HCT116 (cell line): ENCODE measurements at regions not wholly inside any gene's neighbourhood (a gene's known extent, or its start where the extent isn't known, plus 50 kb on each side); places are given as distances from the start of the nearest gene placed in this dataset.

Experiments
- ATAC-seq: fragments of 200-7000 bp; cut with Tn5 transposase; 2 replicates; pipeline ENCODE4 v1.9.1; 2020; ENCODE audit warnings: mild to moderate bottlenecking, moderate library complexity
- BruUV-seq: library from RNA; stranded (reverse); fragments of 400-500 nt; replicated peaks from 2 replicates; lab custom pipeline; 2021; lab: Mats Ljungman, UMichigan
- CTCF ChIA-PET: fragments of 300-600 bp; sonication (Branson Sonifier 250); formaldehyde crosslinking; loops from one replicate; lab custom pipeline; 2021; ENCODE audit warnings: antibody characterized with exemption; lab: Charles Lee
- POLR2A ChIA-PET: fragments of 300-600, 350-600 bp; sonication (Branson Sonifier 250); formaldehyde crosslinking; loops from one replicate; lab custom pipeline; 2021; ENCODE audit warnings: antibody characterized with exemption; lab: Charles Lee
- RAD21 ChIA-PET, 2 experiments: fragments of 300-600 bp; sonication (Branson Sonifier 250); formaldehyde crosslinking; loops; one replicate each; lab custom pipeline; 2023; ENCODE audit warnings: low total read pairs in 2 of 2; ENCODE audit not compliant: uncharacterized antibody in 2 of 2, unreplicated experiment in 2 of 2, low non-redundant PET in 1 of 2; lab: Charles Lee
- DNase-seq: peaks from one replicate; pipeline ENCODE4 v3.0.0-alpha.2; 2010; ENCODE audit warnings: low read depth, low spot score
- H2AFZ ChIP-seq: fragments of 200-600 bp; shearing (Covaris generic), sonication (generic); 2 replicates; pipeline ENCODE4 v1.6.1; 2017; ENCODE audit warnings: low read depth, mixed run types, mixed read lengths, antibody characterized with exemption, low read length; ENCODE audit not compliant: poor library complexity, severe bottlenecking
- H3K27ac ChIP-seq: 2 replicates; pipeline ENCODE4 v1.5.1; 2012; ENCODE audit warnings: low read depth, low read length
- H3K27me3 ChIP-seq: fragments of 200-600 bp; sonication (generic); 2 replicates; pipeline ENCODE4 v1.6.1; 2016; ENCODE audit warnings: mixed run types, low read length, mixed read lengths; ENCODE audit not compliant: insufficient read depth
- H3K36me3 ChIP-seq, 2 experiments: fragments of 200-500 bp in 1 of 2; fragments of 200-600 bp in 1 of 2; sonication (Bioruptor generic) in 1 of 2; sonication (generic) in 1 of 2; 2 replicates each; pipeline versions ENCODE4 v1.5.1 to v1.6.1; 2014 to 2016; ENCODE audit warnings: low read length in 2 of 2, inconsistent platforms in 1 of 2, mixed read lengths in 1 of 2, mixed run types in 1 of 2; ENCODE audit not compliant: insufficient read depth in 2 of 2, control insufficient read depth in 1 of 2
- H3K4me1 ChIP-seq, 2 experiments: fragments of 200-600 bp in 1 of 2; sonication (generic) in 1 of 2; 2 replicates each; pipeline versions ENCODE4 v1.5.1 to v1.6.1; 2012 to 2017; ENCODE audit warnings: low read length in 2 of 2, inconsistent platforms in 1 of 2, mild to moderate bottlenecking in 1 of 2, mixed read lengths in 1 of 2, mixed run types in 1 of 2, moderate library complexity in 1 of 2; ENCODE audit not compliant: insufficient read depth in 2 of 2, control insufficient read depth in 1 of 2
- H3K4me2 ChIP-seq: fragments of 200-600 bp; sonication (generic); 2 replicates; pipeline ENCODE4 v1.6.1; 2017; ENCODE audit warnings: mixed run types, low read length, mixed read lengths
- H3K4me3 ChIP-seq, 2 experiments: fragments of 200-600 bp in 1 of 2; sonication (generic) in 1 of 2; replicated peaks in 1 of 2; 2 replicates each; pipeline ENCODE4 v1.5.1; 2011 to 2016; ENCODE audit warnings: low read length in 2 of 2, control low read depth in 1 of 2, low read depth in 1 of 2, mild to moderate bottlenecking in 1 of 2, mixed read lengths in 1 of 2, mixed run types in 1 of 2
- H3K79me2 ChIP-seq: fragments of 200-600 bp; sonication (generic); 2 replicates; pipeline ENCODE4 v1.6.1; 2017; ENCODE audit warnings: mild to moderate bottlenecking, mixed run types, low read length, moderate library complexity, mixed read lengths; ENCODE audit not compliant: insufficient read depth
- H3K9ac ChIP-seq: fragments of 200-600 bp; sonication (generic); 2 replicates; pipeline ENCODE4 v1.6.1; 2016; ENCODE audit warnings: low read length, mixed read lengths
- H3K9me2 ChIP-seq: fragments of 200-600 bp; sonication (generic), shearing (Covaris generic); 2 replicates; pipeline ENCODE4 v1.6.1; 2017; ENCODE audit warnings: mixed run types, mild to moderate bottlenecking, moderate library complexity; ENCODE audit not compliant: insufficient read depth
- H3K9me3 ChIP-seq, 2 experiments: fragments of 200-500 bp in 1 of 2; fragments of 200-600 bp in 1 of 2; sonication (Bioruptor generic) in 1 of 2; sonication (generic) in 1 of 2; 2 replicates each; pipeline ENCODE4 v1.6.1; 2014 to 2017; ENCODE audit warnings: low read length in 2 of 2, mixed read lengths in 2 of 2, inconsistent platforms in 1 of 2, low read depth in 1 of 2, mild to moderate bottlenecking in 1 of 2, mixed run types in 1 of 2, moderate library complexity in 1 of 2; ENCODE audit not compliant: control insufficient read depth in 1 of 2, insufficient read depth in 1 of 2
- H4K20me1 ChIP-seq: fragments of 200-600 bp; sonication (generic), shearing (Covaris generic); 2 replicates; pipeline ENCODE4 v1.6.1; 2017; ENCODE audit warnings: mixed run types, mild to moderate bottlenecking, moderate library complexity; ENCODE audit not compliant: insufficient read depth
- ATF3 ChIP-seq: IDR thresholded peaks from 2 replicates; pipeline ENCODE4 v1.6.1; 2012
- CBX3 ChIP-seq: IDR thresholded peaks from 2 replicates; pipeline ENCODE4 v1.6.1; 2012; ENCODE audit warnings: low read depth
- CEBPB ChIP-seq: IDR thresholded peaks from 2 replicates; pipeline ENCODE4 v1.6.1; 2012; ENCODE audit warnings: low read depth
- CTCF ChIP-seq, 3 experiments: fragments of 200-600 bp in 1 of 3; sonication (generic) in 1 of 3; IDR thresholded peaks in 2 of 3; conservative IDR thresholded peaks in 1 of 3; 2 replicates each; pipeline ENCODE4 v1.5.1; 2012 to 2017; ENCODE audit warnings: low read depth in 2 of 3, low read length in 2 of 3, antibody characterized with exemption in 1 of 3, borderline replicate concordance in 1 of 3, control low read depth in 1 of 3, mild to moderate bottlenecking in 1 of 3, mixed read lengths in 1 of 3, mixed run types in 1 of 3, moderate library complexity in 1 of 3; ENCODE audit not compliant: insufficient read depth in 1 of 3
- ELF1 ChIP-seq: IDR thresholded peaks from 2 replicates; pipeline ENCODE4 v1.6.1; 2012; ENCODE audit warnings: low read depth, borderline replicate concordance
- EZH2phosphoT487 ChIP-seq: fragments of 200-600 bp; IDR thresholded peaks from 2 replicates; pipeline ENCODE4 v1.6.1; 2018; ENCODE audit warnings: antibody characterized with exemption, borderline replicate concordance
- POLR2AphosphoS5 ChIP-seq: IDR thresholded peaks from 2 replicates; pipeline ENCODE4 v1.6.1; 2011; ENCODE audit warnings: mild to moderate bottlenecking, low read depth, low read length, moderate library complexity
- RAD21 ChIP-seq: IDR thresholded peaks from 2 replicates; pipeline ENCODE4 v1.6.1; 2012; ENCODE audit warnings: low read depth, mild to moderate bottlenecking
- SIN3A ChIP-seq: IDR thresholded peaks from 2 replicates; pipeline ENCODE4 v1.6.1; 2012; ENCODE audit warnings: low read depth
- YY1 ChIP-seq: IDR thresholded peaks from 2 replicates; pipeline ENCODE4 v1.6.1; 2011; ENCODE audit warnings: low read length, low read depth, moderate library complexity, mild to moderate bottlenecking; ENCODE audit not compliant: insufficient replicate concordance; ENCODE audit errors: extremely low read depth
- ZBTB33 ChIP-seq: IDR thresholded peaks from 2 replicates; pipeline ENCODE4 v1.6.1; 2011; ENCODE audit warnings: mild to moderate bottlenecking, low read length, moderate library complexity; ENCODE audit not compliant: insufficient replicate concordance; ENCODE audit errors: extremely low read depth
- intact Hi-C: fragments of 100-400 bp; cut with micrococcal nuclease; formaldehyde crosslinking; loops from 2 replicates; pipeline ENCODE4 v1.10.0; 2022

- no peaks in the 10 kb centered on the region for H3K27me3 ChIP-seq
- H3K4me1 ChIP-seq, result no peaks in the 10 kb centered on the region
- no peaks in the 10 kb centered on the region for H3K9me2 ChIP-seq
- intact Hi-C loops, result loop anchor here (10.0 kb wide), 1 partner anchor 68 kb away; no protein-coding TSS in a partner anchor
- POLR2A ChIA-PET, result no interaction called here
- H3K4me2 ChIP-seq, result no peak overlapping the region
- no peaks in the 10 kb centered on the region for H3K36me3 ChIP-seq
- H3K4me3 ChIP-seq, result no peak overlapping the region
- TF ChIP-seq EZH2phosphoT487, result no peak
- no peak for TF ChIP-seq CEBPB
- no peak for TF ChIP-seq ZBTB33
- no peak for TF ChIP-seq ELF1
- no peak for TF ChIP-seq YY1
- no peak for TF ChIP-seq CTCF (IDR thresholded peaks at IDR 0.05 in 2 of 3, conservative IDR thresholded peaks at IDR 0.05 in 1 of 3; ENCODE audit: borderline replicate concordance in 1 of 3, insufficient read depth in 1 of 3, low read depth in 2 of 3, low read length in 2 of 3)
- TF ChIP-seq CBX3, result no peak
- TF ChIP-seq RAD21, result no peak
- TF ChIP-seq SIN3A, result no peak
- no peak for TF ChIP-seq ATF3
- TF ChIP-seq POLR2AphosphoS5, result no peak
- ATAC-seq, result no peak
- no peak for DNase-seq
- no peak overlapping the region for H2AFZ ChIP-seq
- no peak overlapping the region for H3K27ac ChIP-seq
- H3K9me3 ChIP-seq, result no peaks in the 10 kb centered on the region
- H3K79me2 ChIP-seq, result no peaks in the 10 kb centered on the region
- CTCF ChIA-PET, result no interaction called here
- no TSS peak for BruUV-seq
- H3K9ac ChIP-seq, result no peak overlapping the region
- RAD21 ChIA-PET, result no interaction called here
- no peaks in the 10 kb centered on the region for H4K20me1 ChIP-seq
Observed at GRCh38 chr12:16972923-16973770, 367.2 kb upstream of the LMO3 start.
